Duodenal mucosa (tissue), 2 donors: ENCODE measurements at regions not wholly inside any gene's neighbourhood (a gene's known extent, or its start where the extent isn't known, plus 50 kb on each side); places are given as distances from the start of the nearest gene placed in this dataset.
"Not testable (repeated sequence)": the region's sequence is repeated elsewhere in the genome, so short reads cannot be mapped to it uniquely, and the experiment has no call there.

Experiments
- H3K27ac ChIP-seq: one replicate; pipeline ENCODE4 v1.7.0; 2013; ENCODE audit warnings: low read depth, low read length
- H3K27me3 ChIP-seq, 2 donors: one replicate each; pipeline ENCODE4 v1.7.0; 2013; ENCODE audit warnings: low read length in 2 of 2, control low read depth in 1 of 2; ENCODE audit not compliant: insufficient read depth in 2 of 2, control insufficient read depth in 1 of 2
- H3K36me3 ChIP-seq, 2 donors: one replicate each; pipeline ENCODE4 v1.7.0; 2013; ENCODE audit warnings: low read length in 2 of 2, control low read depth in 1 of 2; ENCODE audit not compliant: insufficient read depth in 2 of 2, control insufficient read depth in 1 of 2
- H3K4me1 ChIP-seq, 2 donors: one replicate each; pipeline ENCODE4 v1.7.0; 2013; ENCODE audit warnings: low read length in 2 of 2, control low read depth in 1 of 2; ENCODE audit not compliant: insufficient read depth in 2 of 2, control insufficient read depth in 1 of 2
- H3K4me3 ChIP-seq, 2 donors: one replicate each; pipeline ENCODE4 v1.7.0; 2013; ENCODE audit warnings: low read length in 2 of 2, low read depth in 1 of 2
- H3K9ac ChIP-seq, 2 donors: one replicate each; pipeline ENCODE4 v1.7.0; 2013; ENCODE audit warnings: low read length in 2 of 2, low read depth in 1 of 2
- H3K9me3 ChIP-seq, 2 donors: one replicate each; pipeline ENCODE4 v1.7.0; 2013; ENCODE audit warnings: low read length in 2 of 2, control low read depth in 1 of 2; ENCODE audit not compliant: control insufficient read depth in 1 of 2

- H3K27me3 ChIP-seq: no peaks in the 10 kb centered on the region
- H3K4me3 ChIP-seq: no peak overlapping the region
- H3K9ac ChIP-seq: no peak overlapping the region
- no peak overlapping the region for H3K27ac ChIP-seq
- H3K4me1 ChIP-seq: no peaks in the 10 kb centered on the region
- H3K36me3 ChIP-seq: no peaks in the 10 kb centered on the region
- H3K9me3 ChIP-seq: no peaks in the 10 kb centered on the region
These were observed 1103.0 kb downstream of the PLA2G4A start for GRCh38 chr1:187931776-187932175.

GRCh38 chr1:187933562-187934419 lies 1105.0 kb downstream of the PLA2G4A start:
- no peaks in the 10 kb centered on the region for H3K27me3 ChIP-seq
- H3K4me3 ChIP-seq: no peak overlapping the region
- no peak overlapping the region for H3K27ac ChIP-seq
- no peaks in the 10 kb centered on the region for H3K36me3 ChIP-seq
- no peaks in the 10 kb centered on the region for H3K9me3 ChIP-seq
- H3K9ac ChIP-seq: no peak overlapping the region
- no peaks in the 10 kb centered on the region for H3K4me1 ChIP-seq

GRCh38 chr1:187936667-187937066 lies 1107.9 kb downstream of the PLA2G4A start:
- no peaks in the 10 kb centered on the region for H3K36me3 ChIP-seq
- no peaks in the 10 kb centered on the region for H3K27me3 ChIP-seq
- H3K27ac ChIP-seq: no peak overlapping the region
- no peaks in the 10 kb centered on the region for H3K4me1 ChIP-seq
- H3K9me3 ChIP-seq: no peaks in the 10 kb centered on the region
- no peak overlapping the region for H3K9ac ChIP-seq
- H3K4me3 ChIP-seq: no peak overlapping the region

GRCh38 chr1:187938092-187938491 lies 1109.3 kb downstream of the PLA2G4A start:
- H3K9me3 ChIP-seq: no peaks in the 10 kb centered on the region
- no peak overlapping the region for H3K9ac ChIP-seq
- H3K27ac ChIP-seq: no peak overlapping the region
- no peaks in the 10 kb centered on the region for H3K4me1 ChIP-seq
- no peaks in the 10 kb centered on the region for H3K27me3 ChIP-seq
- no peak overlapping the region for H3K4me3 ChIP-seq
- H3K36me3 ChIP-seq: no peaks in the 10 kb centered on the region

- H3K4me1 ChIP-seq: no peaks in the 10 kb centered on the region
- H3K9ac ChIP-seq: no peak overlapping the region
- H3K9me3 ChIP-seq: peaks cover 0 to 11% of the 10 kb centered on the region in 2 donors
- no peaks in the 10 kb centered on the region for H3K27me3 ChIP-seq
- H3K27ac ChIP-seq: no peak overlapping the region
- H3K36me3 ChIP-seq: no peaks in the 10 kb centered on the region
- H3K4me3 ChIP-seq: no peak overlapping the region
These were observed 1114.2 kb downstream of the PLA2G4A start for GRCh38 chr1:187942986-187943385.

GRCh38 chr1:187943606-187944403 lies 1115.1 kb downstream of the PLA2G4A start:
- H3K4me1 ChIP-seq: no peaks in the 10 kb centered on the region
- H3K9ac ChIP-seq: no peak overlapping the region
- peaks cover 0 to 11% of the 10 kb centered on the region in 2 donors for H3K9me3 ChIP-seq
- H3K27me3 ChIP-seq: no peaks in the 10 kb centered on the region
- H3K4me3 ChIP-seq: no peak overlapping the region
- H3K36me3 ChIP-seq: no peaks in the 10 kb centered on the region
- H3K27ac ChIP-seq: no peak overlapping the region

- H3K27me3 ChIP-seq, H3K4me1 ChIP-seq, H3K4me3 ChIP-seq, H3K36me3 ChIP-seq, H3K27ac ChIP-seq, H3K9ac ChIP-seq: not testable (repeated sequence)
- H3K9me3 ChIP-seq: peaks cover 0 to 11% of the 10 kb centered on the region in 2 donors
These were observed 1117.9 kb downstream of the PLA2G4A start for GRCh38 chr1:187946661-187947060.

- Histone ChIP-seq H3K4me1 (no peaks in the 10 kb centered on the region), H3K27me3 (no peaks in the 10 kb centered on the region), H3K27ac (no peak overlapping the region), H3K9ac (no peak overlapping the region), H3K4me3 (no peak overlapping the region), H3K9me3 (peaks cover 5 to 11% of the 10 kb centered on the region in 2 donors), H3K36me3 (no peaks in the 10 kb centered on the region)
These were observed 1118.6 kb downstream of the PLA2G4A start for GRCh38 chr1:187947359-187947758.

- peaks cover 10 to 11% of the 10 kb centered on the region in 2 donors for H3K9me3 ChIP-seq
These were observed 1119.5 kb downstream of the PLA2G4A start for GRCh38 chr1:187948170-187948794.

GRCh38 chr1:187949567-187949966 lies 1120.8 kb downstream of the PLA2G4A start:
- H3K4me3 ChIP-seq: no peak overlapping the region
- H3K27me3 ChIP-seq: no peaks in the 10 kb centered on the region
- H3K36me3 ChIP-seq: no peaks in the 10 kb centered on the region
- H3K27ac ChIP-seq: no peak overlapping the region
- H3K9ac ChIP-seq: no peak overlapping the region
- H3K9me3 ChIP-seq: peaks cover 10 to 12% of the 10 kb centered on the region in 2 donors
- no peaks in the 10 kb centered on the region for H3K4me1 ChIP-seq

More at GRCh38 chr1:187948170-187948794, 1119.5 kb downstream of the PLA2G4A start:
- Histone ChIP-seq H3K27ac (no peak overlapping the region), H3K9ac (no peak overlapping the region), H3K36me3 (no peaks in the 10 kb centered on the region), H3K27me3 (no peaks in the 10 kb centered on the region), H3K4me1 (no peaks in the 10 kb centered on the region), H3K4me3 (no peak overlapping the region)
